Caco-2 (cell line): ENCODE measurements at regions not wholly inside any gene's neighbourhood (a gene's known extent, or its start where the extent isn't known, plus 50 kb on each side); places are given as distances from the start of the nearest gene placed in this dataset.
"Not testable (repeated sequence)": the region's sequence is repeated elsewhere in the genome, so short reads cannot be mapped to it uniquely, and the experiment has no call there.

Experiments
- BruUV-seq: library from RNA; stranded (reverse); fragments of 400-500 nt; replicated peaks from 2 replicates; lab custom pipeline; 2021; lab: Mats Ljungman, UMichigan
- CTCF ChIA-PET: fragments of 300-600 bp; sonication (Branson Sonifier 250); formaldehyde crosslinking; loops from one replicate; lab custom pipeline; 2022; ENCODE audit warnings: antibody characterized with exemption; lab: Charles Lee
- POLR2A ChIA-PET: fragments of 300-600 bp; sonication (Branson Sonifier 250); formaldehyde crosslinking; loops from one replicate; lab custom pipeline; 2022; ENCODE audit warnings: antibody characterized with exemption; lab: Charles Lee
- DNase-seq, 2 experiments: peaks; one replicate each; pipeline versions ENCODE4 v3.0.0 to v3.0.0-alpha.2; 2020 to 2022
- H3K27me3 ChIP-seq: replicated peaks from 2 replicates; pipeline ENCODE4 v1.6.0; 2011; ENCODE audit warnings: low read length; ENCODE audit not compliant: control insufficient read depth, insufficient read depth
- H3K36me3 ChIP-seq: 2 replicates; pipeline ENCODE4 v1.5.1; 2011; ENCODE audit warnings: low read length; ENCODE audit not compliant: control insufficient read depth, insufficient read depth
- H3K4me1 ChIP-seq: fragments of 250-450 bp; sonication (Bioruptor Pico); 2 replicates; pipeline ENCODE4 v1.5.1; 2020; ENCODE audit warnings: mild to moderate bottlenecking
- H3K4me3 ChIP-seq: 2 replicates; pipeline ENCODE4 v1.5.1; 2011; ENCODE audit warnings: low read depth, mild to moderate bottlenecking, control low read depth, low read length
- H3K9me3 ChIP-seq: fragments of 250-450 bp; sonication (Bioruptor Pico); 2 replicates; pipeline ENCODE4 v1.5.1; 2020; ENCODE audit warnings: mild to moderate bottlenecking, moderate library complexity
- H3K27ac Mint-ChIP-seq: one replicate; pipeline ENCODE4 v1.8.0; 2022; ENCODE audit warnings: mixed read lengths; ENCODE audit not compliant: unreplicated experiment
- H3K27me3 Mint-ChIP-seq: one replicate; pipeline ENCODE4 v1.8.0; 2022; ENCODE audit warnings: mixed read lengths; ENCODE audit not compliant: insufficient read depth, unreplicated experiment
- H3K36me3 Mint-ChIP-seq: one replicate; pipeline ENCODE4 v1.8.0; 2022; ENCODE audit warnings: mild to moderate bottlenecking, mixed read lengths; ENCODE audit not compliant: insufficient read depth, unreplicated experiment
- H3K4me1 Mint-ChIP-seq: one replicate; pipeline ENCODE4 v1.8.0; 2022; ENCODE audit warnings: low read depth, mixed read lengths; ENCODE audit not compliant: unreplicated experiment
- H3K4me3 Mint-ChIP-seq: one replicate; pipeline ENCODE4 v1.8.0; 2022; ENCODE audit warnings: mild to moderate bottlenecking, moderate library complexity, mixed read lengths; ENCODE audit not compliant: unreplicated experiment
- H3K9me3 Mint-ChIP-seq: one replicate; pipeline ENCODE4 v1.8.0; 2022; ENCODE audit warnings: mixed read lengths; ENCODE audit not compliant: unreplicated experiment
- intact Hi-C: fragments of 100-400 bp; cut with micrococcal nuclease; formaldehyde crosslinking; loops from one replicate; pipeline ENCODE4 v1.10.0; 2022; ENCODE audit not compliant: unreplicated experiment
- TF ChIP-seq, protein P1 (sequence below), 2 experiments: fragments of 200-600 bp in 1 of 2; IDR thresholded peaks; 1 replicate in 1 of 2; 2 replicates in 1 of 2; pipeline versions ENCODE4 v1.5.1 to v1.8.0; 2011 to 2022; ENCODE audit warnings: antibody characterized with exemption in 1 of 2, control low read depth in 1 of 2, inconsistent platforms in 1 of 2, low read depth in 1 of 2, low read length in 1 of 2, mild to moderate bottlenecking in 1 of 2, moderate library complexity in 1 of 2; ENCODE audit not compliant: insufficient read depth in 1 of 2, severe bottlenecking in 1 of 2, unreplicated experiment in 1 of 2

DNA sequence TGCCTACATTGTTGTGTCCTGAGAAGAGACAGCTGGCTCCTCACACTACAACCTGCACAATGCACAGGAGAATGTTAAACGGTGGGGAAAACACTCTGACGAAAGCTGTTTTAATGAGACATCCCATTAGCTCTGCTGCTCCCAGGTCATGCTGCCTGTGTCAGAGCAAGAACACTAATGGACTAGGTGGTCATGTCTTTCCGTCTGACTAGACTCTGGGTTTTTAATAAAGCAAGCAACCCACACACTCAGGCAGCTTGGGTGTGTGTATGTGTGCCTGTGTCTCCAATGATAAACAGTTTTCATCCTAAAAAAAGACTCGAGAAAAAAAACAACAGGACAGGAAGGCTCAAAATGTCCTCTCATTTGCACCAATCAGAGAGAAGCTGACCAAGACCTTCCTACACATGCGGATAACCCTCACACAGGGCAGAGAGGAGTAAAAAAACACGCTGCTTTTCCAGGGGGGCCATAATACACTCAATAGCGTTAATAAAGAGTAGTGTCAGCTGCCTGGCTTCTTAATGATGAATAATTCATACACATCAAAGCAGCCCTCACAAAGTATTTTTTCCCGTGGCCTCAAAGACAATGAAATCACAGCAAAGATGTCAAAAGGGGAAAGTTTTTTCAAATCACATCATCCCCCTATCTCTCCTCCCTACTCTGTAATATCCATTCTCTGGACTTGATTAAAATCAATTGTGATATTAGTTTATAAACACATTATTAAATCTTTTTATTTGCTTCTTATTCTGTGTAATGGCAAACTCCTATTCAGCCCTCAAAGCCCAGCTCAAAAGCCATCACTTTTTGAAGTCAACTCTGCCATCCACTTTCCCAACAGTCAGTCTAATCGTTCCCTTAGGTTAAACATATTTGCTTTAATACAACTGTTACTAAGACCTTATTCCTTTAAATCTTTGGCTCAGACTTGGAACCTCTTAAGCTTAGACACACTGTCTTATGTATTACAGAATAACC is 244.2 kb upstream of the CDH11 start:
- Mint-ChIP-seq H3K36me3 (no peaks in the 10 kb centered on the region), H3K27me3 (no peaks in the 10 kb centered on the region), H3K9me3 (no peaks in the 10 kb centered on the region), H3K4me3 (no peak overlapping the region), H3K4me1 (no peaks in the 10 kb centered on the region), H3K27ac (no peak overlapping the region)
- H3K36me3 ChIP-seq, result no peaks in the 10 kb centered on the region
- POLR2A ChIA-PET, result no interaction called here
- no peak for DNase-seq
- intact Hi-C loops, result no loop called here
- H3K4me3 ChIP-seq, result no peak overlapping the region
- no peaks in the 10 kb centered on the region; the same call in 1 of the 2 replicates for H3K27me3 ChIP-seq
- no peaks in the 10 kb centered on the region for H3K4me1 ChIP-seq
- H3K9me3 ChIP-seq, result no peaks in the 10 kb centered on the region; the same call in 1 of the 2 replicates
- no TSS peak for BruUV-seq
- TF ChIP-seq, protein P1, sequence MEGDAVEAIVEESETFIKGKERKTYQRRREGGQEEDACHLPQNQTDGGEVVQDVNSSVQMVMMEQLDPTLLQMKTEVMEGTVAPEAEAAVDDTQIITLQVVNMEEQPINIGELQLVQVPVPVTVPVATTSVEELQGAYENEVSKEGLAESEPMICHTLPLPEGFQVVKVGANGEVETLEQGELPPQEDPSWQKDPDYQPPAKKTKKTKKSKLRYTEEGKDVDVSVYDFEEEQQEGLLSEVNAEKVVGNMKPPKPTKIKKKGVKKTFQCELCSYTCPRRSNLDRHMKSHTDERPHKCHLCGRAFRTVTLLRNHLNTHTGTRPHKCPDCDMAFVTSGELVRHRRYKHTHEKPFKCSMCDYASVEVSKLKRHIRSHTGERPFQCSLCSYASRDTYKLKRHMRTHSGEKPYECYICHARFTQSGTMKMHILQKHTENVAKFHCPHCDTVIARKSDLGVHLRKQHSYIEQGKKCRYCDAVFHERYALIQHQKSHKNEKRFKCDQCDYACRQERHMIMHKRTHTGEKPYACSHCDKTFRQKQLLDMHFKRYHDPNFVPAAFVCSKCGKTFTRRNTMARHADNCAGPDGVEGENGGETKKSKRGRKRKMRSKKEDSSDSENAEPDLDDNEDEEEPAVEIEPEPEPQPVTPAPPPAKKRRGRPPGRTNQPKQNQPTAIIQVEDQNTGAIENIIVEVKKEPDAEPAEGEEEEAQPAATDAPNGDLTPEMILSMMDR (IDR thresholded peaks at IDR 0.05; ENCODE audit: insufficient read depth in 1 of 2, low read depth in 1 of 2, low read length in 1 of 2, severe bottlenecking in 1 of 2, unreplicated experiment in 1 of 2), result no peak
- CTCF ChIA-PET, result interaction anchor here (0.6 kb wide), 1 partner anchor 63 kb away, joined by 3 read pairs; no protein-coding TSS in a partner anchor

DNA sequence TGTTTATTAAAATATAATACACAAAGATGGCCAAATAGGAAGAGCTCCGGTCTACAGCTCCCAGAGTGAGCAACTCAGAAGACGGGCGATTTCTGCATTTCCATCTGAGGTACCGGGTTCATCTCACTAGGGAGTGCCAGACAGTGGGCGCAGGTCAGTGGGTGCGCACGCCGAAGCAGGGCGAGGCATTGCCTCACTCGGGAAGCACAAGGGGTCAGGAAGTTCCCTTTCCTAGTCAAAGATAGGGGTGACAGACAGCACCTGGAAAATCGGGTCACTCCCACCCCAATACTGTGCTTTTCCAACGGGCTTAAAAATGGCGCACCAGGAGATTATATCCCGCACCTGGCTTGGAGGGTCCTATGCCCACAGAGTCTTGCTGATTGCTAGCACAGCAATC is 234.9 kb upstream of the CDH11 start:
- POLR2A ChIA-PET, H3K27me3 ChIP-seq, intact Hi-C loops, H3K9me3 Mint-ChIP-seq, H3K9me3 ChIP-seq, H3K36me3 ChIP-seq, H3K27ac Mint-ChIP-seq, H3K4me1 ChIP-seq, CTCF ChIA-PET, H3K27me3 Mint-ChIP-seq, BruUV-seq, H3K36me3 Mint-ChIP-seq, H3K4me1 Mint-ChIP-seq, H3K4me3 Mint-ChIP-seq, DNase-seq, H3K4me3 ChIP-seq: not testable (repeated sequence)

DNA sequence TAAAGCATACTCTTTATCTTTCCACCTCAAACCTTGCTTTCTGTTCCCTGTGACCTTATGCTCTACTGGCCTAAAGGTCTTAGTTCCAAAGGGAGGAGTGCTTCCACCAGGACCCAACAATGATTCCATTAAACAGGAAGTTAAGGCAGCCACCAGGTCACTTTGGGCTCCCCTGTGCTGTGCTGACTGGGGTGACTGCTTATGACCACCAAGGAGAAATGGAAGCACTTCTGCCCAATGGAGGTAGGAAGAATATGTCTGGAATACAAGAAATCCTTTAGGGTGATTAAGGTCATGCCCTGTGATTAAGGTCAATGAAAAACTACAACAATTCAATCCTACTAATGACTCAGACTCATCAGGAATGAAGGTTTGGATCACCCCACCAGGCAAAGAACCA is 233.8 kb upstream of the CDH11 start:
- Histone ChIP-seq H3K4me1 (no peaks in the 10 kb centered on the region), H3K27me3 (no peaks in the 10 kb centered on the region), H3K9me3 (no peaks in the 10 kb centered on the region), H3K36me3 (no peaks in the 10 kb centered on the region), H3K4me3 (no peak overlapping the region)
- Mint-ChIP-seq H3K36me3 (no peaks in the 10 kb centered on the region), H3K27me3 (no peaks in the 10 kb centered on the region), H3K9me3 (no peaks in the 10 kb centered on the region), H3K4me3 (no peak overlapping the region), H3K27ac (no peak overlapping the region), H3K4me1 (no peaks in the 10 kb centered on the region)
- POLR2A ChIA-PET, result no interaction called here
- CTCF ChIA-PET, result no interaction called here
- no TSS peak for BruUV-seq
- no peak for DNase-seq
- TF ChIP-seq, protein P1 (IDR thresholded peaks at IDR 0.05; ENCODE audit: insufficient read depth in 1 of 2, low read depth in 1 of 2, low read length in 1 of 2, severe bottlenecking in 1 of 2, unreplicated experiment in 1 of 2), result no peak
- intact Hi-C loops, result no loop called here
